HG03196 (cell line): ENCODE measurements at regions not wholly inside any gene's neighbourhood (a gene's known extent, or its start where the extent isn't known, plus 50 kb on each side); places are given as distances from the start of the nearest gene placed in this dataset.
"Not testable (repeated sequence)": the region's sequence is repeated elsewhere in the genome, so short reads cannot be mapped to it uniquely, and the experiment has no call there.

ENCODE experiments used
- ATAC-seq: cut with Tn5 transposase; IDR thresholded peaks from one replicate; pipeline ENCODE4 v1.9.1; 2021; ENCODE audit not compliant: unreplicated experiment

DNA sequence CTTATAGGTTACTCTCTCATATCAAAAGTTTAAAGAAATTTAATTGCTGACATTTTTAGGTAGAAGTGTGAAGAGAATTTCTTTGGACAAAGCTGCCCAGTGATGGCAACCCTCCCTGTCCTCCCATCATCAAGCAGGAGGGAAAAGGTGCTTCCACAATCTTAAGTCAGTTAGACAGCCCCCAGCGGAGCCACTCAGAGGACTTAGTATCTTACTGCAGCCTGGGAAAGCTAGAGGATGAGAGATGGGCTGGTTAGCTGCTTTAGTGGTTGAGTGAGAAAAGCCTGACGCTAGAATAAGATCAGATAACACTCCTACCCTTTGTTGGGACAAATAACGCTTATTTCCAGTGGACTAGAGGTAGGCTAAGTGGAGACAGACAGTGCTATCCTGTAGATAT is 227.1 kb downstream of the RFPL4B start:
- no peak for ATAC-seq

DNA sequence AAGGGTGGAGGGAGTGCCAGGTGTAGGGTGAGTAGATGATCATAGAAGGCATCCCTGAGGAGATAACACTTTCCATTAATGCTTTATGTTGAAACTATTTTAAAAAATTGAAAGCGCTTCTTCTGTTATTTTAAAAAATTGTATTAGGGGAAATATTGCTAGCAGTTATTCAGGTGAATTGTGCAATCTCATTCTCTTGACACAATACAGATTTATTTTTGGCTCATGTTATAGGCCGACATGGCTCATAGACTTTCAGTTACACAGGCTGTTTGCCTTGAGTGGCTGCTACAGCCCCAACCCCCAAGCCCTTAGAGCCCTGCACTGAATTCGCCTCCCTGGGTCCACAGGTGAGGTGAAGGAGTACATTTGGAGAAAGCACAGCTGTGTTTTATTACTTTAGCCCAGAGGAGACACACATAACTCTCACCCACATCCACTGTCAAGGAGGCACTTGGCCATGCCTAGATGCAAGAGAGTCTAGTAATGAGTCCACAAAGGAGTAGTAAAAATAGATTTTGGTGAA is 228.2 kb downstream of the RFPL4B start:
- ATAC-seq: no peak

DNA sequence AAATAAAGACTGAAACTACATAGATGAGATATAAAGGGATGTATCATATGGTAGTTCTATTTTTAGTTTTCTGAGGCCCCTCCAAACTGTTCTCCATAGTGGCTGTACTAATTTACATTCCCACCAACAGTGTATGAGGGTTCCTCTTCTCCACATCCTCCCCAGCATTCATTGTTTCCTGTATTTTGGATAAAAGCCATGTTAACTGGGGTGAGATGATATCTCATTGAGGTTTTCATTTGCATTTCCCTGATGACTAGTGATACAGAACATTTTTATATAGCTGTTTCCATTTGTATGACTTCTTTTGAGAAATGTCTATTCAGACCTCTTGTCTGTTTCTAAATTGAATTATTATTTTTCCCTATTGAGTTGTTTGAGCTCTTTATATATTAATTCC is 229.3 kb downstream of the RFPL4B start:
- no peak for ATAC-seq

DNA sequence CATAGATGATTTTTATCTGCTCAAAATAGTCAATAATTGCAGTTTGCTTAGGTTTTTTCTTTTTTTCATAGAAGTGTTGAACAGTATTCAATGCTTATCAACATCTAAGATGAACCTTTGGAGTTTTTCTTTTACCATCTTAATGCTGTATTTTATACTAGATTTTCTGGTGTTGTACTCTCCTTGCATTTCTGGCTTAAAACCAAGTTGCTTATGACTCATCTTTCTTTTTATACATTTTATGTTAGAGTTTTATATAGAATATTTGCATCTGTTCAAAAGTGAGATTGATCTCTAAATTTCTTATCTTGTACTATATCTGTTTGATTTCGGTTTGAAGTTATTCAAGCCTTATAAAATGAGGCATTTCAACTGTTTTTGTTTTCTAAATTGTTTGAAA is 232.5 kb downstream of the RFPL4B start:
- ATAC-seq: no peak

DNA sequence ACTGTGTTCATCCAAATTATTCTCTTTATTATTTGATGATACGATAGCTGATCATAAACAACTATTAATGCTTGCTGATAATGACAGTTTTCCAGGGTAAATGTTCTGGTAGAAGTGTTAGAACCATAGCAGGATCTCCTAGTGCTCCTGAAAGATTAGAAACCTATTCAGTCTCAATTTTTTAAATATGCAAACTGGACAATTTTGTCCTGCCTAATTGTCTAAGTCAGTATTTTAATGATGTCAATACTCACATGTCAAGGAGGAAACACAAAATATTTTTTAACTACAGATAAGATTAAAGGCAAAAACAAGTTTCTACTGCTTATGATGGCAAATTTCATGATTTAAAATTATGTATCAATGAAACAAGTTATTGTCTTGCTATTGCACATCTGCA is 233.9 kb downstream of the RFPL4B start:
- no peak for ATAC-seq

DNA sequence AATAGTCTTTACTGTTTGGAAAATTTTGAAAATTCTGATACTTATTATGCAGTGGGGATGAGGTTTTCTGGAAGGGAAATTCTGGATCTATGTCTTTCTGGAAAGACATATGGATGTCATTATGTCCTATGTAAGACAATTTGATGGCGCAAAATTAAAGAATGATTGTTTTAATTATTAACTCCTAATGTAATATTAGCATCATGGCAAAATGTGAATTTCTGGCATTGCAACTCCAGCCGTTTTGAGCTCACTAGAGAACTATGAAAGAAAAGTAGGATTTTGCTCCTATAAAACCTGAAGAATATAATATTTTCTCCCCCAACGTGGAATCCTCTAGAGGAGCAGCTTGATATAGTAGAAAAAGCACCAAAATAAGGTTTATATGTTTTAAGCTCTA is 243.2 kb downstream of the RFPL4B start:
- no peak for ATAC-seq

DNA sequence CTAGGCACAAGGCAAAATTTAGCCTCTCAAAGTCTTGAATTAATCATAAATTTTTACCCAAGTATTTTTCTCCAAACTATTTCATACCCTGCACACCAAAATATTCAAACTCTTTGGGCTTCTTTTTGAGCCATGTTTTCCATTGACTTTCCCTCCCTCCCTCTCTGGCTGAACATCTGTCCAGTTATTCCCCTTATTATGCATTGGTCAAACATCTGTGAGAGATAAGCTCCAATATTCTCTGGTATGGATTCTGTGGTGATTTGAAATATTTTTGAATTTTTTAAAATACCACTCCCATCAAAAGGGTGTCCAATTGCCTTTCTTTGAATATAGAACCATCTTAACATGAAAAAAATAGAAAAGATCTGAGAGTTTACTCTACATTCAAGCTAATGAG is 244.2 kb downstream of the RFPL4B start:
- ATAC-seq: no peak

DNA sequence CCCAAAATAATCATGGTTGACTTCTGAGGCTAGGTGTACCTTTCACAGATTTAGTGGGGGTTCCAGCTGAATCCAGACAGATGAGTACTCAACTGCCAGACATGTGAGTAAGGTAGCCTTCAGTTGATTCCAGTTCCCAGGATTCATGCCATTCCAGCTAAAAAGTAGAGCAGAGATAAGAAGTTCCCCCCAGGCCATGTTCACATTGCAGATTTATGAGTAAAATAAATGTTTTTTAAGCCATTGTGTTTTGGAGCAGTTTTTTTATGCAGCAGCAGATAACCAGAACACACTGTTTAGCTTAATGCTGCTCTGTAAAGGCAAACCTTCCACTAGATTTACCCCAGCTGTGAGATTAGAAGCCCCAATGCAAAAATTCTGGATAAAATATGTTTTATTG is 245.0 kb downstream of the RFPL4B start:
- ATAC-seq: no peak

DNA sequence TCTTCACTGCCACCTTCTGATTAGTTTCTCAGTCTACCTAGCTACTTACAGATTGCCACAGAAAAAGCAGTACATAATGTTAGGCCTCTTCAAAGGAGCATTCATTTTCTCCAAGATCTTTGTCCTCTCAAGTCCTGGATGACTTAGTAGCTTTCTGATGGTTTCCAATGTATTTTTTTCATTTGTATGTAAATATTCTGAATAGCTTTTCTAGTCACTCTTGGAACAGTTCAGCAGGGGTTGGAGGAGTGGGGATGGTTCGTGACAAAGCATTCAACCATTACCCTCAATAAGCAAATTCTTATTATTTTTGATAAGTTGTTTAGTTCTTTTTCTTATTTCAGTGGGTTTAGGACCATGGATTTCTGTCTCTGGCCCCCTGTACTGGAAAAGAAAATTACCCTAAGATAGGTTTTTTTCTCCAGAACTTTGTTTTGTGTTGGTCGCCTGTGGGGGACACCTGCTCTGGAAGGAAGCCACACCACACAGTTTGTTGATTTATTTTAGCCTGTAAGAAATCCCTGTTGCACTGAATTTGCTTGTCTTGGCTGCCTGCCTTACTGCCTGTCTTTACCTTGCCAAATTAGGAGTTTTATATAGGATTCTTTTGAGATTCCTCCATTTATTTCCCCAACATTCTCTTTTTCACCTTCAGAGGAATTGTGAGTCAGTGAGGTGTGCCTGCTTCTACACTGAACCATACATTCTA is 247.9 kb downstream of the RFPL4B start:
- no peak for ATAC-seq

DNA sequence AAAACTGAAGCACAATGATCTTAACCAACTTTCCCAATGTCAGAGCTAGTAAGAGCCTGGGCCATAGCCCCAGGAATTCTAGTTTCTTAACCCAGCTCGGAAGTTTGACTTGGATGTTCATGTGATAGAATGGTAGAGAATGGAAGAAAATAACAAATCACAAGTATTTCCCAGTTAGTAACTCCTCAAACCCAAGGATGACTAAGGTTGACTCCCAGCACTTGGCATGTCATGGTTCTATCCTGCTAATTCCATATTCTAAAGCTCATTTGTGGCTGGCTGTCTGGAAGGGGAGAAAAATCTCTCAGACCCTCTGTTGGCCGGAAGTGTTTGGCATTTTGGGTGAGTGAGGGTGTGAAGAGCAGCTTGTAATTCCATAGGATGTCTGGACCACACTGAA is 248.7 kb downstream of the RFPL4B start:
- ATAC-seq: no peak

DNA sequence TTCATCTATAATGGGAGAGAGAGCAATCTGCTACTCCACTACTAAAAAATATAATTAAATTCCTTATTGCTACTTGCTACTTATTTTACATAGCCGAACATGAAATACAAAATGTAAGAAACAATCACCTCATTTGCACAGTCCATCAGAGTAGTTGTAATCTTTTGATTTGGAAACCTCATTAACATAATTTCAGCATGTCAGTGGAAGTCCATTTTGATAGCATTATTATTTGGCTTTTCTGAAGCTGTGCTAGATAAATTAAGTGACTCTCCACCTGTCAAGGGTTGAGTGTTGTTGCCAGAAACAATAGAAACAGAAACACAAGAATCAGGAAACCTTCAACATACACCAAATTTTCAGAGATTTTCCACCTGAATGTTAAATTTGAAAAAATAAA is 250.0 kb downstream of the RFPL4B start:
- no peak for ATAC-seq

DNA sequence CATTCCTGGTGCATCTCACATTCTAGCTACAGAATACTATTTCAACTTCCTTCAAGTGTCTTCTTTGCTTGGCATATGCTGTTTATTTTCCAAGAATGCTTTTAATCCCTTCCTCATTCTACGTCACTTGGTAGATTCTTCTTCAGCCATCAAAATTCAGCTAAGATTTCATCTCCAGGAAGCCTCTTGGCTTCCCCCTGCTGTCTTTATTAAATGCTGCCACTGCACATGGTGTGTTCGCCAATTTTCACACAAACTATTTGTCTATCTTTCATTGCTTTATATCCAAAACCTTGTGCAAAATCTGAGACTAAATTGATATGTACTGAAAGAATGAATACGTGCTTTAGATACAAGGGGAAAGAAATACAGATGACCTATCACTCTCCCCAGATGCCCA is 253.0 kb downstream of the RFPL4B start:
- ATAC-seq: no peak

DNA sequence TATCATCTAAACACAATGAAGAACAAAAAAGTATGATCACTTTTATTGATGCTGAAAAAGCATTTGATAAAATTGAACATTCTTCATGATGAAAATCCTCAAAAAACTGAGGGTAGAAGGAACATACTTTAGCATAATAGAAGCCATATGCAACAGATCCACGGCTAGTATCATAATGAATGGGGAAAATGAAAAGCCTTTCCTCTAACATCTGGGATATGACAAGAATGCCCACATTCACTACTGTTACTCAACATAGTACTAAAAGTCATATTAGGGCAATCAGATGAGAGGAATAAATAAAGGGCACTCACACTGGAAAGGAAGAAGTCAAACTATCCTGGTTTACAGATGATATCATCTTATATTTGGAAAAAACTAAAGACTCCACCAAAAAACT is 256.6 kb downstream of the RFPL4B start:
- ATAC-seq: no peak

DNA sequence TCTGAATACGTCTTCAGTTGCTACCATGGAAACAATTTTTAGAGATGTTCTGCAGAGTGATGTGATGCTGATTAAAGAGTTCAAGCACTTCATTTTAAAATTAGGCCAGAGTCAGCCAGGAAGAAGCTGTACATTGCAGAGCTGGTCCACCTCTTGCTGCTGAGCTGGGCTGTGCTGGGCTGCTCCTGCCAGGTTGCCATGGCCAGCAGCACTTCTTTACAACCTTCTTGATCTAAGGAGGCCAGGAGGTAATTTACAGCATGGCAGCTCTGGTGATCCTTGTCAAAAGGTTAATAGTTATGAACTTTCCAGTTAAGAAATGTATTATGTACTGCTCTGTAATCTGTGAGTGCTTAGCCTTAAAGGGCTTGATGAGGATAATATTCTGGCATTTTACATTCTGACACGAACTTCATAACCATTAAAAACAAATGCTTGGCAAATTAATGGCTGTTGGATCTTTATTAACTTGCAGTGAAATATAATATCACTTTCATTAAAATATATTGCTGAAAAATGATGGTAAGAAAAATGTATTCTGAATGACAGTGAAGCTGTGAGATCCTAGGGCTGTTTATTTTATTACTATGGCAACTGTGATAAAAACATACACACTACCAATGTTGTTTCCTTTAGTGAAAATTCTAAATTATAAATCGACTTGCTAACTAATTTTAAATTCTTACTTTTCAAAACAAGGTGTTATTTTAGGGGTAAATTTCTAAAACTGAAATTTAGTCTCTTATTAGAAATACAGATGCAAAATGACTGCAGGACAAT is 259.7 kb downstream of the RFPL4B start:
- no peak for ATAC-seq

DNA sequence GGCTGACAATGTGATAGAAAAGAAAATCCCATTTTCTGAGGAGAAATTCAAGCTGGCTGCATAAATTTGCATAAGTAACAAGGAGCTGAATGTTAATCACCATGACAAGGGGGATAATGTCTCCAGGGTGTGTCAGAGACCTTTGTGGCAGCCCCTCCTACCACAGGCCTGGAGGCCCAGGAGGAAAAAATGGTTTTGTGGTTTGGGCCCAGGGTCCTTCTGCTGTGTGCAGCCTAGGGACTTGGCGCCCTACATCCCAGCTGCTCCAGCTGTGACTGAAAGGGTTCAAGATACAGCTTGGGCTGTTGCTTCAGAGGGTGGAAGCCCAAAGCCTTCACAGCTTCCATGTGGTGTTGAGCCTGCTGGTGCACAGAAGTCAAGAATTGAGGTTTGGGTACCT is 261.8 kb downstream of the RFPL4B start:
- not testable (repeated sequence) for ATAC-seq

DNA sequence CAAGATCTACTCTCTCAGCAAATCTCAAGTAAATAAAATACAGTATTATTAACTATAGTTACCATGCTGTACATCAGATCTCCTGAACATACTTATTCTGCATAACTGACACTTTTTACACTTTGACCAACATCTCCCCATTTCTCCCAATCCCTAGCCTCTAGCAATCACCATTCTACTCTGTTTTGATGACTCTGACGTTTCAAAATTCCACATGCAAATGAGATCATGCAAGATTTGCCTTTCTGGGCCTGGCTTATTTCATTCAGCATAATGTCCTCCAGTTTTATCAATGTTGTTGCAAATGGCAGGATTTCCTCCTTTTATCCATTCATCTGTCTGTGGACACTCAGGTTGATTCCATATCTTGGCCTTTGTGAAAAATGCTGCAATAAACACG is 266.3 kb downstream of the RFPL4B start:
- ATAC-seq: no peak

DNA sequence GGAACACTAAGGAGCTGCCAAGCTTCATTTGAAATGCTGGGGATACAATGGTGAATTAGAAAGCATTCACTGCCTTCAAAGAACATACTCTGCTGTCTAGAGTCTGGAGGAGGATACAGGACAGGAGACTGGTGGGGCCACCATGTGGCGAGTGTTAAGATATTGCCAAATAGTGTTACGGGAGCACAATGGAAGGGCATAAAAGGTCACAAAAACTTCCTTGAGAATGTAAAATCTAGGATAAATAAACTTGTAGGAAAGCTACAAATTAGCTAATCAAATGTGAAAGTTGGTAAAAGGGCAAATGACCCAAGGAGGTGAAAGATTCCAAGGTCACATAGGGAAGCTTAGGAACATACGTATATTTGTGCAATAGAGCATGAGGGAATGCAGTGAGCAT is 271.7 kb downstream of the RFPL4B start:
- ATAC-seq: no peak

DNA sequence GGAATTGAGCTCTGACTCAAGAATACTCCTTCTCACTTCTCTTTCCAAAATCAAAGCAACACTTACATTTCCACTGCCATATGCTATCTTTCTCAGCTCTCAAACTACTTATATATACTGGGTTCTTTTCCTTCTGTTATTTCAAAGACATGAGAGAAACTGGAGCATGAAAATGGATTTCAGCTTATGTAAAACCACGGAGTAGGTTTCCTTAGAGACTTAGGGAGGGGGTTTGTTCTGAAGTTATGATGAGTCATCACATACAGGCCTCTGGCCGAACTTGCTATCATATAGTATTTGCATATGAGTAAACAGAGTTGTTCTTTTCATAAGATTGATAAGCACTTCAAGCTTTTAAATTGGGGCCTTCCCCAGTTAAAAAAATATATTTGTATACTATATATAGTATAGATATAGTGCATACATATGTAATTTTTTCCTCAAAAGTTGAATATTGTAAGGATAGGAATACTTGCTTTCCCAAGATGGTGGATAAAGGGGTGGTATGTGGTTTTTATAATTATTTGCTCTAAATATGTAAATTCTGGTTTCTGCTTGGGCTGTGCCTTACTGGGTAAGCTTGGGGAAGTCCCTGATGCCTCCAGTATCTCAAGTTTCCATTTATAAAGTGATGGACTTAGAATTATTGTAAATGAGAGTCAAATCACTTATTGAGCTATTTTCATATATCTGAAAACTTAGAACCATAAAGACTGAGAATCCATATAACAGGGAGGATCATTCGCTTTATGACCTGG is 273.9 kb downstream of the RFPL4B start:
- no peak for ATAC-seq

DNA sequence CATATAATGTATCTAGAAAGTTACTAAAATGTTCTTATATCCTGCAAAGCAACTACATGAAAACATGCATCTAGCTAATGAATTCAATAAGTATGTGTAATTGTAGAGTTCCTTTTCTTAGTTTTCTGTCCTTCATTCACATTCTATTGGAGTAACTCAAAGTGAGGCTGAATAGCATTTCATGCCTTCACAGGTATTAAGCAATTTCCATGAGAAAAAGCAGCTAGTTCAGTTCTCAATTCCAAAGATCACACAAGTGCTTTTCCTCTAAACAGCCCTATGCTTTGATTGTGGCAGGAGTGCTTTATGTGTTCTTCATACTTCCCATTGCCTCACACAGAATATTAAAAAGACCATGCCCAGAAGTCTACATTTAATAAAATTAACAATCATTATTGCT is 274.9 kb downstream of the RFPL4B start:
- ATAC-seq: no peak

DNA sequence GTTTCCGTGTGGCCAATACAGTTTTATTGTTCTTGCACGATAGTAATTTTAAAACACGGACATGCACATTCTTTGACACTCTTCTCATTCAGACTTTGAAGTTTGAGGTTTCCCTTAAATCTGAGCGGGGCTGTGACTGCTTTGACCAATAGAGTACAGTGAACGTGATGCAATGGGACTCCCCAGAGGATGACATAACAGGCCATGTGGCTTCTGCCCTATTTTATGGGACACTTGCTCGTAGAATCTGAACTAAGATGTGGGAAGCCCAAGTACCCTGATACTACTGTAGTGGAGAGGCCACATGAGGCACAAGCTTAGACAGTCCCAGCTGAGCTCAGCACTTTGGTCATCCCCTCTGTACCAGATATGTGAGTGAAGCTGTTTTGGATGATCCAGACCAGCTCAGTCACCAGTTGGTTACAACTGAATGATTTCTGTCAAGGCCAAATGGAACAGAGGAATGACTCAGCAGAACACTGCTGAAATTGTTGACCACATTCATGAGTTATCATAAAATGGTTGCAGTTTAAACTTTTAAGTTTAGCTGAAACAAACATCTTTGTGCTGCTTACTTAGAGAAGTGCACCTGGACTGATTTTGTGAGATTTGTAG is 279.4 kb downstream of the RFPL4B start:
- peak; percentile 72 for ATAC-seq

DNA sequence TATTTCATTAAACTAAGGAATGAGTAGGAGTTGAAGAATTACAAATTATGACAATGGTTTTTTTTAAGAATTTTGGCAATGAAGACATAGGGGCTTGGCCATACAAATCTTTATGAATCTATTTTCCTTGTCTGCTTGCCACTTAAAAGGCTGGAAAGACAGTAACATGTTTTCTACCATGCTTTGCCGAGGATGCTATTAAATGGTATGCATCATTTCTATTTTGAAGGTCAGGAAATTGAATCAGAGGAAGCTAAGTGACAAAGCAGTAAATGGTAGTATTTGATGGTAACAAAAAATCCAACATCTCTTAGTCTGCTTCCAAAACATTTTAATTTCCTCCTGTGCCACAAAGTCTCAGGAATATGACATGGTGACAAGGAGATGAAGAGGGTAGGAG is 287.2 kb downstream of the RFPL4B start:
- ATAC-seq: no peak
